Upper lobe of right lung (tissue), 1 donor: ENCODE measurements at regions not wholly inside any gene's neighbourhood (a gene's known extent, or its start where the extent isn't known, plus 50 kb on each side); places are given as distances from the start of the nearest gene placed in this dataset.

Experiments
- ATAC-seq: fragments of 200-7000 bp; cut with Tn5 transposase; one replicate; pipeline ENCODE4 v1.9.1; 2020; ENCODE audit warnings: mild to moderate bottlenecking, moderate library complexity
- DNase-seq: peaks from one replicate; pipeline ENCODE4 v3.0.0-alpha.2; 2020
- H3K27ac ChIP-seq: fragments of 200-600 bp; one replicate; pipeline ENCODE4 v1.8.0; 2022
- H3K27me3 ChIP-seq: fragments of 200-600 bp; one replicate; pipeline ENCODE4 v1.8.0; 2022; ENCODE audit warnings: mild to moderate bottlenecking
- H3K36me3 ChIP-seq: fragments of 200-600 bp; one replicate; pipeline ENCODE4 v1.8.0; 2022
- H3K4me1 ChIP-seq: fragments of 200-600 bp; one replicate; pipeline ENCODE4 v1.8.0; 2022
- H3K4me3 ChIP-seq: fragments of 200-600 bp; one replicate; pipeline ENCODE4 v1.8.0; 2022; ENCODE audit warnings: mild to moderate bottlenecking
- H3K9me3 ChIP-seq: fragments of 200-600 bp; one replicate; pipeline ENCODE4 v1.8.0; 2022
- CTCF ChIP-seq: fragments of 200-600 bp; IDR thresholded peaks from one replicate; pipeline ENCODE4 v1.8.0; 2022; ENCODE audit warnings: antibody characterized with exemption
- intact Hi-C: fragments of 100-400 bp; cut with DNase I; formaldehyde crosslinking; loops from one replicate; pipeline ENCODE4 v1.11.0; 2022
- donor health status: DM: no; HTN: yes; CAD: no; lungs with severe emphysema.

DNA sequence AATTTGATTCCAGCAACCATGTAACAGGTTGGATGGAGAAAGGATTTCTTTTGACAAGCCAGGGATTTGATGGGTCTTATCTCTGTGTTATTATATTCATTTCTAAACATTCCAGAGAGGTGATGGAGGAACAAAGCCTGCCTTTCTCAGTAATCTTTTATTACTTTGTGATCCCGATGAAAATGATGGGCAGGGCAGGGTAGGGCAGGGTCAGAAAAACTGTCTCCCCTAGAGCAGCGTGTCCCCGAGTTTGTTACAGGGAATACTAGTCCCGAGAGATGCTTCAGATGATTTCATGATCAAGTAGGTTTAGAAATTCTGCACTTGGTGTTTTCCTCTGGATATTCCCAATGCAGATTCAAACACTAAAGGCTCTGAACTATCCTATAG lies 111.8 kb upstream of the RGMA start:
- DNase-seq (no peak), ATAC-seq (no peak)
- no peak overlapping the region for H3K4me3 ChIP-seq
- intact Hi-C loops, result no loop called here
- H3K27ac ChIP-seq, result no peak overlapping the region
- no peak for TF ChIP-seq CTCF
- H3K27me3 ChIP-seq, result no peaks in the 10 kb centered on the region
- no peaks in the 10 kb centered on the region for H3K9me3 ChIP-seq
- no peaks in the 10 kb centered on the region for H3K36me3 ChIP-seq
- H3K4me1 ChIP-seq, result no peaks in the 10 kb centered on the region

DNA sequence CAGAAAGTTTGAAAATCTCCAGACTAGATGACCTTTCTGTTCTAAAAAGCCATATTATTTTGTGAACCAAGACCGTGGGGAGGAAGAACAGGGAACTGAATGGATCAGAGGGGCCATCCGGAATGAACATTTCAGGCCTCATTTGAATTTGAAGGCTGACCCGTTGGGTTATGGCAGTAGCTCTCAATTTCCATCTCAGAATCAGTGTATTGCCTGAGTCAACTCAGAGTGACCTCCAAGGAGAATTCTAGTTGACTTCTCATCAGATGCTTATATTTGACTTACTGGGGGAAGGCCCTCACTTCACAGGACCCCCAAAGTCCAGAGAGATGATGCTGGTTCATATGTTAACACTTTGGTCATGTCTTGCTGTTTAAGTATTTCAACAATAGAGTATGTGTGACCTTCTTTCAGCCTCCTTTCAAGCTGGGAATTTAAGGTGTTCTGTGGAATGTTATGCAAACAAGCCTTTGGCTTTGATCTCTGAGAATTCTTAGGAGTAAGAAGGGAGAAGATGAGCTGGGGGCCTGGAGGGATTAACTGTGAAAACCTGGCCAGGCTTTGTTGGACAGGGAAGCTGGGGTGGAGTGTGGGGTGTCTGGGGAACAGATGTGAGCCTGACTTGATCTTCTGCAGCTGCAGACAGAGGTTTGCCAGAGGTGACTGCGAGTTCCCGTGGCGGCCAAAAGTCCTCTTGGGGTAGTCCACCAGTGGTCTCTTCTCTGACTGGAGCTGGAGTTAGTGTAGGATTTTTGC lies 111.2 kb upstream of the RGMA start:
- H3K36me3 ChIP-seq, result no peaks in the 10 kb centered on the region
- H3K4me1 ChIP-seq, result no peaks in the 10 kb centered on the region
- H3K27ac ChIP-seq, result no peak overlapping the region
- ATAC-seq (no peak), DNase-seq (no peak)
- H3K27me3 ChIP-seq, result no peaks in the 10 kb centered on the region
- H3K4me3 ChIP-seq, result no peak overlapping the region
- no peak for TF ChIP-seq CTCF
- H3K9me3 ChIP-seq, result no peaks in the 10 kb centered on the region
- intact Hi-C loops, result no loop called here

DNA sequence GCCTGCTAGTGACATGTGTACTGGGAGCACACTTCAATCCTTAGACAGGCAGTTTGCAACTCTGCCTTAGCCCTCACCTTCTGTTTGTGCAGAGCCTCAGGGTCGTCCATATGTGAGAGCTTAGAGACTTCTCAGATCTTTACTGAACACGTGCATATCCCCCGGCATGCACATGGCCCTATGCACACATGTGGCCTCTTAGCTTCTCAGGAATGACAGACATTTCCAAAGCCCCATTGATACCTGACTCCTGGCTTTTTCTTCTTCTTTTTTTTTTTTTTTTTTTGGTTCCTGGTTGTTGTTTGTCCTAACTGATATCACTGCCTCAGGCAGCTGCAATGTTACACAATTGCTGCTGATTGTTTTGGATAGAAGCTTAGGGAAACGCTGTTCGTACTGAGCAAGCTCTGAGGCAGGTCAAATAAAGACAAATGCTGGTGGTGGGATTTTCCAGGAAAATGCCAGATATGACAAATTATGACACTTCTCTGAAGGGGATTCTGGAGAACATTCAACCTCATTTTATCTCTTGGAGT lies 107.2 kb upstream of the RGMA start:
- Histone ChIP-seq H3K4me3 (no peak overlapping the region), H3K4me1 (no peaks in the 10 kb centered on the region), H3K27ac (no peak overlapping the region), H3K9me3 (no peaks in the 10 kb centered on the region), H3K27me3 (no peaks in the 10 kb centered on the region), H3K36me3 (no peaks in the 10 kb centered on the region)
- ATAC-seq (no peak), DNase-seq (no peak)
- intact Hi-C loops, result no loop called here
- no peak for TF ChIP-seq CTCF

- H3K27me3 ChIP-seq, result no peaks in the 10 kb centered on the region
- no peak for TF ChIP-seq CTCF
- H3K9me3 ChIP-seq, result no peaks in the 10 kb centered on the region
- ATAC-seq (no peak), DNase-seq (no peak)
- intact Hi-C loops, result no loop called here
- H3K27ac ChIP-seq, result no peak overlapping the region
- no peak overlapping the region for H3K4me3 ChIP-seq
- no peaks in the 10 kb centered on the region for H3K36me3 ChIP-seq
- no peaks in the 10 kb centered on the region for H3K4me1 ChIP-seq
Observed at GRCh38 chr15:93195109-93195508, 106.1 kb upstream of the RGMA start.

DNA sequence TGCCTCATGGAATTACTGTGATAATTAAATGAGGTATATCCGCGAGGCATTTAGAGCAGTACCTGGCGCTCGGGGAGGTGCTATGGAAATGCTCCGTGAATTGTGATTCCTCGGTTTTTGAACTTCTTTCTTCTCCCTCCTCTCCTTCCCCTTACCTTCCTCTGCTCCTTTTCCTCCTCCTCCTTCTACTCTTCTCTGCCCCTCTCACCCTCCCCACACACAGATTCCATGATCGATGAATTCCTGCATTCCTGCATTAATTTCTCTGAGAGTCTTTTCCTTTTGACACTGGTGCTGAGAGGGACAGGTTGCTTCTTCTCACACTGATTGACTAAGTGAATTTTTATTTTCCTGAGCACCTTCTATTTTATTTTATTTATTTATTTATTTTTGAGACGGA lies 101.2 kb upstream of the RGMA start:
- ATAC-seq (no peak), DNase-seq (no peak)
- no peaks in the 10 kb centered on the region for H3K9me3 ChIP-seq
- H3K27me3 ChIP-seq, result peaks cover 3% of the 10 kb centered on the region
- no peaks in the 10 kb centered on the region for H3K4me1 ChIP-seq
- no peak overlapping the region for H3K27ac ChIP-seq
- intact Hi-C loops, result no loop called here
- no peak for TF ChIP-seq CTCF
- no peak overlapping the region for H3K4me3 ChIP-seq
- no peaks in the 10 kb centered on the region for H3K36me3 ChIP-seq

DNA sequence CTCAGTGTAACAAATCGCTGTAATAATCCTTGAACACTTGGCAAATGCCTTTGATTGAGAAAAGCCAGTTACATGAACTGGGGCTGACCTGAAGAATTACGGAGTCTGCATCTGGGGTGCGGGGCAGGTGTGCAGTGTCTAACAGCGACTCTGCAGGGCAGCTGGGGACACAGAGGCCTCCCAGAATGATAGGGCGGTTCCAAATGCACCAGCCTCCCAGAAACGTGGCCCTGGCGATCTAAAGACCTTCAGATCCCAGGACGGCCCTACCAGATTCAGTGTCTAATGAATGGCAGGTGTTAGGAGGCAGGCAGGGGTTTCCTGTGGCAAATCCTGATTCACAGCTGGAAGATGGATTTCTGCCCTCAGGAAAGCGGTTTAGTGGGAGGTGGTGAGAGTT lies 100.5 kb upstream of the RGMA start:
- DNase-seq, result no peak
- Histone ChIP-seq H3K27me3 (peaks cover 3% of the 10 kb centered on the region), H3K4me1 (no peaks in the 10 kb centered on the region), H3K9me3 (no peaks in the 10 kb centered on the region), H3K27ac (no peak overlapping the region), H3K4me3 (no peak overlapping the region), H3K36me3 (no peaks in the 10 kb centered on the region)
- no peak for ATAC-seq
- intact Hi-C loops, result no loop called here
- no peak for TF ChIP-seq CTCF
